ENCODE measurements at regions not wholly inside any gene's neighbourhood (a gene's known extent, or its start where the extent isn't known, plus 50 kb on each side); places are given as distances from the start of the nearest gene placed in this dataset.

DNA sequence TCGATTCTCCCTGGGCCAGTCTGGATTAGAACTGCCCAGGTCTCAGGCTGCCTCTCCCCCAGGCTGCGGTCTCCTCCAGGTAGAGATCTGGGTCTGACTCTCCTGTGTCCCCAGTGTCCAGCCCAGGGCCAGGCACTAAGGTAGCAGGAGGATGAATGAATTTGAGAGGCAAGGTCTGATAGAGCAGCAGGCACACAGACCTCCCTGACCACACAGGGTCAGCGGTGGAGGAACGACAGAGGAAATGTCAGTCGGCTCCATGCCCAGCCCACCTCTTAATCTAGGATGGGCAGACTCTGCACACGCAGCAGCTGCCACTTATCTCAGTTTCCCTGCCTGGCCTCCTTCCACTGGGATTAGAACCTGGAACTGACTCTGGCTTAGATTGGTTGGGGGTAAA is 272.7 kb upstream of the MVB12B start:
- H3K27me3 ChIP-seq (replicated peaks in 1 of 4; ENCODE audit: control extremely low read depth in 1 of 4, control insufficient read depth in 3 of 4, insufficient read depth in 4 of 4, low read length in 3 of 4) = peaks cover 0 to 4% (median 0%) of the 10 kb centered on the region in 4 experiments
- 83% methylated on average over 5 of the region's 6 CpGs for WGBS (ENCODE audit: insufficient coverage)
- ATAC-seq (ENCODE audit: low read depth) = no peak
- H2AFZ ChIP-seq (ENCODE audit: insufficient read depth, low read depth, low read length, poor library complexity, severe bottlenecking) = no peak overlapping the region
- H3K79me2 ChIP-seq (ENCODE audit: control insufficient read depth, insufficient read depth, low read length) = no peaks in the 10 kb centered on the region
- peaks cover 15% of the 10 kb centered on the region for H3K27me3 Mint-ChIP-seq
- no peaks in the 10 kb centered on the region for H3K4me1 ChIP-seq (ENCODE audit: control insufficient read depth in 2 of 2, insufficient read depth in 2 of 2, low read length in 2 of 2)
- no peaks in the 10 kb centered on the region for H3K9me3 ChIP-seq (ENCODE audit: control extremely low read depth in 1 of 3, control insufficient read depth in 2 of 3, insufficient read depth in 1 of 3, low read length in 2 of 3)
- no peak overlapping the region for H3K4me3 ChIP-seq (ENCODE audit: control extremely low read depth in 1 of 5, extremely low read depth in 1 of 5, insufficient read depth in 1 of 5, low read depth in 2 of 5, low read length in 4 of 5)
- no peak overlapping the region for H3K27ac Mint-ChIP-seq
- intact Hi-C loops (cut with micrococcal nuclease) = no loop called here
- no peaks in the 10 kb centered on the region for H3K36me3 ChIP-seq (replicated peaks in 1 of 2; ENCODE audit: control extremely low read depth in 1 of 2, control insufficient read depth in 1 of 2, extremely low read depth in 1 of 2, insufficient read depth in 2 of 2, low read length in 1 of 2)
- H3K4me1 Mint-ChIP-seq = no peaks in the 10 kb centered on the region
- H3K9ac ChIP-seq (ENCODE audit: low read length) = no peak overlapping the region
- POLR2A ChIA-PET = no interaction called here
- H4K20me1 ChIP-seq (ENCODE audit: control insufficient read depth, insufficient read depth, low read length, poor library complexity, severe bottlenecking) = no peaks in the 10 kb centered on the region
- DNase-seq = no peak
- H3K27ac ChIP-seq (ENCODE audit: low read length in 2 of 2) = no peak overlapping the region
- H3K4me2 ChIP-seq (replicated peaks; ENCODE audit: low read depth, low read length, poor library complexity, severe bottlenecking) = no peak overlapping the region
- no peak overlapping the region for H3K4me3 Mint-ChIP-seq
- CTCF ChIA-PET = no interaction called here
- no peaks in the 10 kb centered on the region for H3K9me3 Mint-ChIP-seq (ENCODE audit: insufficient read depth)
- TF ChIP-seq, protein P1, sequence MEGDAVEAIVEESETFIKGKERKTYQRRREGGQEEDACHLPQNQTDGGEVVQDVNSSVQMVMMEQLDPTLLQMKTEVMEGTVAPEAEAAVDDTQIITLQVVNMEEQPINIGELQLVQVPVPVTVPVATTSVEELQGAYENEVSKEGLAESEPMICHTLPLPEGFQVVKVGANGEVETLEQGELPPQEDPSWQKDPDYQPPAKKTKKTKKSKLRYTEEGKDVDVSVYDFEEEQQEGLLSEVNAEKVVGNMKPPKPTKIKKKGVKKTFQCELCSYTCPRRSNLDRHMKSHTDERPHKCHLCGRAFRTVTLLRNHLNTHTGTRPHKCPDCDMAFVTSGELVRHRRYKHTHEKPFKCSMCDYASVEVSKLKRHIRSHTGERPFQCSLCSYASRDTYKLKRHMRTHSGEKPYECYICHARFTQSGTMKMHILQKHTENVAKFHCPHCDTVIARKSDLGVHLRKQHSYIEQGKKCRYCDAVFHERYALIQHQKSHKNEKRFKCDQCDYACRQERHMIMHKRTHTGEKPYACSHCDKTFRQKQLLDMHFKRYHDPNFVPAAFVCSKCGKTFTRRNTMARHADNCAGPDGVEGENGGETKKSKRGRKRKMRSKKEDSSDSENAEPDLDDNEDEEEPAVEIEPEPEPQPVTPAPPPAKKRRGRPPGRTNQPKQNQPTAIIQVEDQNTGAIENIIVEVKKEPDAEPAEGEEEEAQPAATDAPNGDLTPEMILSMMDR (IDR thresholded peaks at IDR 0.05) = no peak
- no peak for TF ChIP-seq EZH2 (IDR thresholded peaks at IDR 0.05; ENCODE audit: borderline replicate concordance, insufficient read depth, low read depth, low read length, poor library complexity, severe bottlenecking)

DNA sequence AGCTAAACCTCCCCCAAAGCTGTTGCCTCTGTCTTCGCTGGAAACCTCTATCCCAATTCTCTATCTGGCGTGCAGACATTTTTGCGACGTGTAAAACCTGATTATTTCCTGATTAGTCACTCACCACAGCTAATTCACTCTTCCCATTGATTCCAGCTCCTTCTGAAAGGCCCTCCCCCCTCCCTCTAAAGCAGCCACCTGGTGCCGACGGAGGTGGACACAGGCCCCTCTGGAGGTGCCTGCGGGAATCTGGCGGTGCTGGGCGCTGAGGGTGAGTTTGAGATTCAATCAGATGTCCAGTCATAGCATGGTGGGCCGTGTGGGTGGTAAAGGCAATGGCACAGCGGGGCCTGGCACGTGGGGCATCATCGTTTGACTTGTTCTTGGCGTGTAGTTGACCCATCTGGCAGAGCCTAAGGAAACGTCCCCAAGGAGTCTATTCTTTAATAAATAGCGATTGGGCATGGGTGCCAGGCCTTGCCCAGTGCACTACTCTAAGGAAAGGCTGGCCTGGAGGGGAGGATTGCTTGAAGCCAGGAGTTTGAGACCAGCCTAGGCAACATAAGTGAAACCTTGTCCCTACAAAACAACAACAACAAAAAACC is 271.1 kb upstream of the MVB12B start:
- no peak for ATAC-seq (ENCODE audit: low read depth)
- Histone ChIP-seq H3K4me2 (replicated peaks; ENCODE audit: low read depth, low read length, poor library complexity, severe bottlenecking) (no peak overlapping the region), H3K4me3 (ENCODE audit: control extremely low read depth in 1 of 5, extremely low read depth in 1 of 5, insufficient read depth in 1 of 5, low read depth in 2 of 5, low read length in 4 of 5) (no peak overlapping the region), H3K27ac (ENCODE audit: low read length in 2 of 2) (no peak overlapping the region), H2AFZ (ENCODE audit: insufficient read depth, low read depth, low read length, poor library complexity, severe bottlenecking) (no peak overlapping the region), H3K79me2 (ENCODE audit: control insufficient read depth, insufficient read depth, low read length) (no peaks in the 10 kb centered on the region), H3K9ac (ENCODE audit: low read length) (no peak overlapping the region), H3K9me3 (ENCODE audit: control extremely low read depth in 1 of 3, control insufficient read depth in 2 of 3, insufficient read depth in 1 of 3, low read length in 2 of 3) (no peaks in the 10 kb centered on the region), H3K27me3 (replicated peaks in 1 of 4; ENCODE audit: control extremely low read depth in 1 of 4, control insufficient read depth in 3 of 4, insufficient read depth in 4 of 4, low read length in 3 of 4) (peaks cover 0 to 7% (median 0%) of the 10 kb centered on the region in 4 experiments), H4K20me1 (ENCODE audit: control insufficient read depth, insufficient read depth, low read length, poor library complexity, severe bottlenecking) (no peaks in the 10 kb centered on the region), H3K36me3 (replicated peaks in 1 of 2; ENCODE audit: control extremely low read depth in 1 of 2, control insufficient read depth in 1 of 2, extremely low read depth in 1 of 2, insufficient read depth in 2 of 2, low read length in 1 of 2) (no peaks in the 10 kb centered on the region), H3K4me1 (ENCODE audit: control insufficient read depth in 2 of 2, insufficient read depth in 2 of 2, low read length in 2 of 2) (no peaks in the 10 kb centered on the region)
- WGBS (ENCODE audit: insufficient coverage) = 83% methylated on average over 14 of the region's 16 CpGs
- Mint-ChIP-seq H3K4me3 (no peak overlapping the region), H3K9me3 (ENCODE audit: insufficient read depth) (no peaks in the 10 kb centered on the region), H3K4me1 (no peaks in the 10 kb centered on the region), H3K27ac (no peak overlapping the region), H3K27me3 (peaks cover 20% of the 10 kb centered on the region)
- POLR2A ChIA-PET = no interaction called here
- CTCF ChIA-PET = no interaction called here
- no peak for DNase-seq
- intact Hi-C loops (cut with micrococcal nuclease) = no loop called here
- TF ChIP-seq, protein P1 (IDR thresholded peaks at IDR 0.05) = no peak
- TF ChIP-seq EZH2 (IDR thresholded peaks at IDR 0.05; ENCODE audit: borderline replicate concordance, insufficient read depth, low read depth, low read length, poor library complexity, severe bottlenecking) = no peak
